Mucosa of rectum (tissue), 2 donors: ENCODE measurements at regions not wholly inside any gene's neighbourhood (a gene's known extent, or its start where the extent isn't known, plus 50 kb on each side); places are given as distances from the start of the nearest gene placed in this dataset.

Experiments used
- H3K27ac ChIP-seq, 2 donors: one replicate each; pipeline ENCODE4 v1.7.0; 2013; ENCODE audit warnings: inconsistent platforms in 2 of 2, low read depth in 2 of 2, low read length in 2 of 2
- H3K27me3 ChIP-seq, 2 donors: one replicate each; pipeline ENCODE4 v1.7.0; 2013; ENCODE audit warnings: low read length in 2 of 2; ENCODE audit not compliant: control insufficient read depth in 2 of 2, insufficient read depth in 2 of 2
- H3K36me3 ChIP-seq, 2 donors: one replicate each; pipeline ENCODE4 v1.7.0; 2013; ENCODE audit warnings: low read length in 2 of 2; ENCODE audit not compliant: control insufficient read depth in 2 of 2, insufficient read depth in 2 of 2
- H3K4me1 ChIP-seq, 2 donors: one replicate each; pipeline ENCODE4 v1.7.0; 2013; ENCODE audit warnings: low read length in 2 of 2, mild to moderate bottlenecking in 1 of 2; ENCODE audit not compliant: control insufficient read depth in 2 of 2, insufficient read depth in 2 of 2
- H3K4me3 ChIP-seq, 2 donors: one replicate each; pipeline ENCODE4 v1.7.0; 2013; ENCODE audit warnings: low read length in 2 of 2
- H3K9ac ChIP-seq, 2 donors: one replicate each; pipeline ENCODE4 v1.7.0; 2013; ENCODE audit warnings: low read length in 2 of 2, low read depth in 1 of 2, mild to moderate bottlenecking in 1 of 2
- H3K9me3 ChIP-seq, 2 donors: one replicate each; pipeline ENCODE4 v1.7.0; 2013; ENCODE audit warnings: low read length in 2 of 2; ENCODE audit not compliant: control insufficient read depth in 2 of 2
- donor health status: healthy.
- donor health status: Normal muscosa, but diverticular disease.

- no peaks in the 10 kb centered on the region for H3K9me3 ChIP-seq
- no peak overlapping the region for H3K27ac ChIP-seq
- H3K4me1 ChIP-seq: no peaks in the 10 kb centered on the region
- no peaks in the 10 kb centered on the region for H3K27me3 ChIP-seq
- no peak overlapping the region for H3K4me3 ChIP-seq
- no peaks in the 10 kb centered on the region for H3K36me3 ChIP-seq
- no peak overlapping the region for H3K9ac ChIP-seq
Measured at GRCh38 chr18:75678627-75679026, 251.1 kb upstream of the SMIM21 start.

GRCh38 chr18:75677696-75678455 is 250.4 kb upstream of the SMIM21 start:
- no peak overlapping the region for H3K27ac ChIP-seq
- H3K4me3 ChIP-seq: no peak overlapping the region
- H3K36me3 ChIP-seq: no peaks in the 10 kb centered on the region
- no peak overlapping the region for H3K9ac ChIP-seq
- H3K4me1 ChIP-seq: no peaks in the 10 kb centered on the region
- no peaks in the 10 kb centered on the region for H3K9me3 ChIP-seq
- no peaks in the 10 kb centered on the region for H3K27me3 ChIP-seq

GRCh38 chr18:75660932-75661331 is 233.4 kb upstream of the SMIM21 start:
- Histone ChIP-seq H3K9ac (no peak overlapping the region), H3K36me3 (no peaks in the 10 kb centered on the region), H3K9me3 (peaks cover 0 to 3% of the 10 kb centered on the region in 2 donors), H3K27me3 (no peaks in the 10 kb centered on the region), H3K27ac (no peak overlapping the region), H3K4me3 (no peak overlapping the region), H3K4me1 (no peaks in the 10 kb centered on the region)

GRCh38 chr18:75659535-75660023 is 232.1 kb upstream of the SMIM21 start:
- no peak overlapping the region for H3K4me3 ChIP-seq
- H3K4me1 ChIP-seq: no peaks in the 10 kb centered on the region
- no peaks in the 10 kb centered on the region for H3K36me3 ChIP-seq
- H3K27me3 ChIP-seq: no peaks in the 10 kb centered on the region
- peaks cover 0 to 3% of the 10 kb centered on the region in 2 donors for H3K9me3 ChIP-seq
- H3K9ac ChIP-seq: no peak overlapping the region
- H3K27ac ChIP-seq: no peak overlapping the region

GRCh38 chr18:75658330-75658729 is 230.8 kb upstream of the SMIM21 start:
- Histone ChIP-seq H3K4me3 (no peak overlapping the region), H3K9ac (no peak overlapping the region), H3K27ac (no peak overlapping the region), H3K4me1 (no peaks in the 10 kb centered on the region), H3K9me3 (peaks cover 0 to 3% of the 10 kb centered on the region in 2 donors), H3K36me3 (no peaks in the 10 kb centered on the region), H3K27me3 (no peaks in the 10 kb centered on the region)

GRCh38 chr18:75656563-75657247 is 229.2 kb upstream of the SMIM21 start:
- peaks cover 0 to 3% of the 10 kb centered on the region in 2 donors for H3K9me3 ChIP-seq
- H3K27me3 ChIP-seq: no peaks in the 10 kb centered on the region
- no peak overlapping the region for H3K9ac ChIP-seq
- H3K27ac ChIP-seq: no peak overlapping the region
- H3K4me3 ChIP-seq: no peak overlapping the region
- no peaks in the 10 kb centered on the region for H3K4me1 ChIP-seq
- H3K36me3 ChIP-seq: no peaks in the 10 kb centered on the region

GRCh38 chr18:75656035-75656434 is 228.5 kb upstream of the SMIM21 start:
- H3K36me3 ChIP-seq: no peaks in the 10 kb centered on the region
- H3K9me3 ChIP-seq: peaks cover 0 to 3% of the 10 kb centered on the region in 2 donors
- H3K9ac ChIP-seq: no peak overlapping the region
- H3K4me1 ChIP-seq: no peaks in the 10 kb centered on the region
- no peak overlapping the region for H3K4me3 ChIP-seq
- no peaks in the 10 kb centered on the region for H3K27me3 ChIP-seq
- no peak overlapping the region for H3K27ac ChIP-seq

- no peaks in the 10 kb centered on the region for H3K27me3 ChIP-seq
- no peak overlapping the region for H3K4me3 ChIP-seq
- H3K9ac ChIP-seq: no peak overlapping the region
- H3K36me3 ChIP-seq: no peaks in the 10 kb centered on the region
- H3K9me3 ChIP-seq: no peaks in the 10 kb centered on the region
- H3K4me1 ChIP-seq: no peaks in the 10 kb centered on the region
- no peak overlapping the region for H3K27ac ChIP-seq
Measured at GRCh38 chr18:75654851-75655751, 227.6 kb upstream of the SMIM21 start.

GRCh38 chr18:75654386-75654785 is 226.9 kb upstream of the SMIM21 start:
- no peaks in the 10 kb centered on the region for H3K9me3 ChIP-seq
- no peaks in the 10 kb centered on the region for H3K4me1 ChIP-seq
- H3K36me3 ChIP-seq: no peaks in the 10 kb centered on the region
- no peak overlapping the region for H3K9ac ChIP-seq
- H3K4me3 ChIP-seq: no peak overlapping the region
- H3K27me3 ChIP-seq: no peaks in the 10 kb centered on the region
- no peak overlapping the region for H3K27ac ChIP-seq

GRCh38 chr18:75652528-75652927 is 225.0 kb upstream of the SMIM21 start:
- Histone ChIP-seq H3K9ac (no peak overlapping the region), H3K27me3 (no peaks in the 10 kb centered on the region), H3K27ac (no peak overlapping the region), H3K36me3 (no peaks in the 10 kb centered on the region), H3K9me3 (no peaks in the 10 kb centered on the region), H3K4me1 (no peaks in the 10 kb centered on the region), H3K4me3 (no peak overlapping the region)
